Activated T-helper 1 cell treated with anti-CD3 and anti-CD28 coated beads, Interleukin-12 subunit alpha, Interleukin-12 subunit beta, Interleukin-2, Interleukin-4 antibody, amounts not matched to agents 30 ng/mL and 10 ng/mL and 1 ng/mL, durations not matched to agents 14 hours and 24 hours and 36 hours (primary cell): ENCODE measurements at regions not wholly inside any gene's neighbourhood (a gene's known extent, or its start where the extent isn't known, plus 50 kb on each side); places are given as distances from the start of the nearest gene placed in this dataset.

Source experiments
- DNase-seq: peaks from one replicate; pipeline ENCODE4 v3.0.0; 2021; ENCODE audit warnings: low spot score
- H3K27ac Mint-ChIP-seq: one replicate; pipeline ENCODE4 v1.8.0; 2021; ENCODE audit warnings: mild to moderate bottlenecking, mixed read lengths
- H3K27me3 Mint-ChIP-seq: one replicate; pipeline ENCODE4 v1.8.0; 2022; ENCODE audit warnings: mild to moderate bottlenecking, moderate library complexity, mixed read lengths; ENCODE audit not compliant: insufficient read depth
- H3K36me3 Mint-ChIP-seq: one replicate; pipeline ENCODE4 v1.8.0; 2021; ENCODE audit warnings: low read depth, mixed read lengths
- H3K4me1 Mint-ChIP-seq: one replicate; pipeline ENCODE4 v1.8.0; 2021; ENCODE audit warnings: low read depth, mixed read lengths
- H3K4me3 Mint-ChIP-seq: one replicate; pipeline ENCODE4 v1.8.0; 2021; ENCODE audit warnings: mild to moderate bottlenecking, moderate library complexity, mixed read lengths
- H3K9me3 Mint-ChIP-seq: one replicate; pipeline ENCODE4 v1.8.0; 2021; ENCODE audit warnings: mixed read lengths
- intact Hi-C: fragments of 100-400 bp; cut with micrococcal nuclease; formaldehyde crosslinking; loops from one replicate; pipeline ENCODE4 v1.15.1; 2024

GRCh38 chr10:3272300-3272699, 99.7 kb upstream of the PITRM1 start:
- no peaks in the 10 kb centered on the region for H3K4me1 Mint-ChIP-seq
- H3K4me3 Mint-ChIP-seq = no peak overlapping the region
- no peaks in the 10 kb centered on the region for H3K36me3 Mint-ChIP-seq
- H3K27ac Mint-ChIP-seq = no peak overlapping the region
- no peaks in the 10 kb centered on the region for H3K9me3 Mint-ChIP-seq
- no peak for DNase-seq
- intact Hi-C loops = no loop called here
- H3K27me3 Mint-ChIP-seq = peaks cover 13% of the 10 kb centered on the region

DNA sequence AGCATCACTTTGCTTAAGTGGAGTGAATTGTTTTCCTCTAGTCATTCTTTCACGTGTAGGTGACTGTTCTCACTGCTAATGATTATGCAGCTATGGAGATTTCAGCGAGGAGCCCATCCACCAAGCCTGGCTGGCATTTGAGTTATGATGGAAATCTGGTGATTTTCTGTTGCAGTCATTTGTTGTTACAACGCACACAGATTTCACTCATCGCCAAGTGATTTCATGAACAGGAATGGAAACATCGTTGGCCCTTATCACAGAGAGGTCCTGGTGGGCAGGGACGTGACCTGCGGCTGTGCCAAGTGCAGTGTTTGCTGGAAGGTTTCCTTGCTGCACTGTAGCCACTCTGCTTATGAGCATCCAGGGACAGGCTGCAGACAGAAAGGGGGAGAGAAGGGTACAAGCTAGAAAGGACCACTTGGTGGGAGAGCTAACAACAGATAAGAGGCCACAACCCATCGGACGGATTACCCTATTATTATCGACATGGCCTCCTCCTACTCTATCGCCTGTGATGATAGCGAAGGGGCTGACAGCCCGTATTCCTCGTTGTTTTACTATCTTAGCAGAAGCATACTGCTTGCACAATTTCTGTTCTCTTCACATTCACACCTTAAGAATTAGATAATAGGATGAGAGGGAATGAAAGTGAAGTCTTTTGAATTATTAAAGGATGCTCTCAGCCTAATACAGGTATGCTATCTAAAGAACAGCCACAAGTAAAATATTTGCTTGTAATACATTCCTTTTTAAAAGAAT, 99.0 kb upstream of the PITRM1 start:
- intact Hi-C loops = no loop called here
- no peak overlapping the region for H3K4me3 Mint-ChIP-seq
- no peaks in the 10 kb centered on the region for H3K9me3 Mint-ChIP-seq
- DNase-seq = no peak
- H3K36me3 Mint-ChIP-seq = no peaks in the 10 kb centered on the region
- peaks cover 10% of the 10 kb centered on the region for H3K27me3 Mint-ChIP-seq
- no peak overlapping the region for H3K27ac Mint-ChIP-seq
- H3K4me1 Mint-ChIP-seq = no peaks in the 10 kb centered on the region

- no peak overlapping the region for H3K4me3 Mint-ChIP-seq
- no peak for DNase-seq
- no peaks in the 10 kb centered on the region for H3K4me1 Mint-ChIP-seq
- H3K27me3 Mint-ChIP-seq = peaks cover 11% of the 10 kb centered on the region
- no peaks in the 10 kb centered on the region for H3K36me3 Mint-ChIP-seq
- no peak overlapping the region for H3K27ac Mint-ChIP-seq
- intact Hi-C loops = no loop called here
- H3K9me3 Mint-ChIP-seq = no peaks in the 10 kb centered on the region
Observed at GRCh38 chr10:3270577-3271316, 98.2 kb upstream of the PITRM1 start.

DNA sequence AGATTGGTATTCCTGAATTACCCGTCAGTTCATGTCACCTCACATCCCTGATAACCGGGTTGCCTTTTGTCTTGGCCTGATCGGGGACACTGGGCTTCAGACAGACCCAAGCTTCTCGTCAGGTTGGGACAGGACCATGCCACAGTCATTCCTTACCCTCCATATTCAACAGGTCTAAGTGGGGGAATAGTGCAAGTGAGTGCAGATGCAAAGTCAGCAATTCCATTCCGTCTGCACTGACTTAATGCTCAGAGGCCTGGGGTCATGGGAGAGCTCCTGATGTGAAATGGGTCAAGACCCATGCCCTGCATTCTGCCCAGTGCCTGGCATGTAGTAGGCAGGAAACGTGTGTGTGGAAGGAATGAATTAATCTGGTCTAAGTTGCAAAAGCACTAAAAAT, 95.4 kb upstream of the PITRM1 start:
- peaks cover 13% of the 10 kb centered on the region for H3K27me3 Mint-ChIP-seq
- DNase-seq = no peak
- H3K27ac Mint-ChIP-seq = no peak overlapping the region
- intact Hi-C loops = no loop called here
- H3K9me3 Mint-ChIP-seq = no peaks in the 10 kb centered on the region
- H3K4me3 Mint-ChIP-seq = no peak overlapping the region
- H3K36me3 Mint-ChIP-seq = no peaks in the 10 kb centered on the region
- no peaks in the 10 kb centered on the region for H3K4me1 Mint-ChIP-seq

DNA sequence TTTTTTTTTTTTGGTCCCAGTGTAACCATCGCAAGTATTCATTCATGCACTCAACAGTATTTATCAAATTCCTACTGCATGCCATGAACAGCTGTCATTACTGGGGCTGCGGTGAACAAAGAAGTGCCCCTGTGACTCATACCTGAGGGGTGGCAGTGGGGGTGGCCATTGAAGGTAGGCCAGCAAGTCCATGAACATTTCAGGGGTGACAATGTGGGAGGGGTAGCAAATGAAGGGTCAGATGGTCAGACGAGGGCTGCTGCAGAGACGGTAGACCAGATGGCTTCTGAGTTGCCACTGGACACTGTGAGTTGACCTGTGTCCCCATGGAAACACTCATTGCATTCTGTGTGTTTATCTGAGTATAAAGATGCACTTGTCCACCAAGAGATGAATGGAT, 92.5 kb upstream of the PITRM1 start:
- H3K27me3 Mint-ChIP-seq = peaks cover 17% of the 10 kb centered on the region
- no peak for DNase-seq
- no peak overlapping the region for H3K4me3 Mint-ChIP-seq
- intact Hi-C loops = no loop called here
- H3K36me3 Mint-ChIP-seq = no peaks in the 10 kb centered on the region
- no peaks in the 10 kb centered on the region for H3K4me1 Mint-ChIP-seq
- no peaks in the 10 kb centered on the region for H3K9me3 Mint-ChIP-seq
- no peak overlapping the region for H3K27ac Mint-ChIP-seq

GRCh38 chr10:3264161-3264761, 91.7 kb upstream of the PITRM1 start:
- Mint-ChIP-seq H3K9me3 (no peaks in the 10 kb centered on the region), H3K27me3 (peaks cover 20% of the 10 kb centered on the region), H3K4me3 (no peak overlapping the region), H3K4me1 (no peaks in the 10 kb centered on the region), H3K36me3 (no peaks in the 10 kb centered on the region), H3K27ac (no peak overlapping the region)
- intact Hi-C loops = no loop called here
- DNase-seq = no peak

DNA sequence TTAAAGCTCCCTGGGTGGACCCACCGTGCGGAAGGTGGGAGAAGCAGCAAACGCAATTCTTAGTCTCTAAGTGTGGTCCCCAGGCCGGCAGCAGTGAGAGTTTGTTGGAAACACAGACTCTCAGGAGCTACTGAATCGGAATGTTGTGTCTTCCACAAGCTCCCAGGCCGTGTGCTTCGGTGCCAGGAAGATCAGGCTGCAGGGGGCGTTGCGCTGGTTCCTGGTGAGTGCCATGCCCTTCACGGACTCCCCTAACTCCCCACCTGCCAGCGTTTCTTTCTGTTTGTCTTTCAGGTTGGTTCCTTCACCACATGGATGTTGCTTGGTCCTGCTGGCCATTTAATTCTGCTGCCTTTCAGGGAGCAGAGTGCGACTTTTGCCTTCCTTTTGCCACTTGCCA, 91.2 kb upstream of the PITRM1 start:
- intact Hi-C loops = no loop called here
- H3K36me3 Mint-ChIP-seq = no peaks in the 10 kb centered on the region
- H3K9me3 Mint-ChIP-seq = no peaks in the 10 kb centered on the region
- peaks cover 20% of the 10 kb centered on the region for H3K27me3 Mint-ChIP-seq
- H3K4me1 Mint-ChIP-seq = no peaks in the 10 kb centered on the region
- no peak for DNase-seq
- no peak overlapping the region for H3K27ac Mint-ChIP-seq
- no peak overlapping the region for H3K4me3 Mint-ChIP-seq

DNA sequence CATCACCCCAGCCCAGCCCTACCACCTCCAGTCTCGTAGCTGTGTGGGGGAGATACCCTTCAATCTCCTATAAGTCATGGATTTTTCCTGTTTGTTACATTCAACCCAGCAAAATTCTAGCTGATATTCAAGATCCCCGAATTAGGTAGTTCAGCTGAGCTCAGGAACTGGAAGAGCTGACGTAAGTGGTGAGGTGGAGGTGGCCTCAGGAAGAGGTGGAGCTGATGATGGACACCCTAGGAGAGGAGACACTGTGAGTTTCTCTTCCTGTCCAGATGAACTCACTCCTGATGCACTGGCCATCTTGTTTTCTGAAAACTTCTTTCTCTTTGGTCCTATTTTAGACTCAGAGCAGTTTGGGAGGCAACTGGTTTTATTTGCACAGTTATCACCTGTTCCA, 90.5 kb upstream of the PITRM1 start:
- intact Hi-C loops = no loop called here
- H3K27ac Mint-ChIP-seq = no peak overlapping the region
- H3K27me3 Mint-ChIP-seq = peaks cover 23% of the 10 kb centered on the region
- H3K9me3 Mint-ChIP-seq = no peaks in the 10 kb centered on the region
- H3K4me1 Mint-ChIP-seq = no peaks in the 10 kb centered on the region
- no peak for DNase-seq
- no peak overlapping the region for H3K4me3 Mint-ChIP-seq
- no peaks in the 10 kb centered on the region for H3K36me3 Mint-ChIP-seq

DNA sequence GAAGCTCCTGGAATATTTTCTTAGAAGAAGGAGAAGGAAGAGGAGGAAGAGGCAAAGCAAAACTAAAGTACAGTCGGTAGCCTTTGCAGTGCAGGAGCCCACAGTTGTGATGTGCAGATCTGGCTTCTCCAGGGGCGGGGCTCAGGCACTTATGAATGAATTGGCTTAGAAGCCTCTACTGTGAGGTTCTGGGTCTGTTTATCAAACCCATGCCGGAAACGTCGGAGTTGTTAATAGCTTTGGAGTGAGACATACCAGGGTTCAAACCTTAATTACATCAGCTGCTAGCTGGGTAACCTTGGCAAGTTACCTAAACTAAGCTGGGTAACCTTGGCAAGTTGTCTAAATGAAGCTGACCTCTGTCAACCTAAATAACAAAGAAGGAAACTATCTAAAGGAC, 89.3 kb upstream of the PITRM1 start:
- Mint-ChIP-seq H3K4me3 (no peak overlapping the region), H3K36me3 (no peaks in the 10 kb centered on the region), H3K9me3 (no peaks in the 10 kb centered on the region), H3K27ac (no peak overlapping the region), H3K4me1 (no peaks in the 10 kb centered on the region), H3K27me3 (peaks cover 27% of the 10 kb centered on the region)
- DNase-seq = no peak
- intact Hi-C loops = no loop called here

DNA sequence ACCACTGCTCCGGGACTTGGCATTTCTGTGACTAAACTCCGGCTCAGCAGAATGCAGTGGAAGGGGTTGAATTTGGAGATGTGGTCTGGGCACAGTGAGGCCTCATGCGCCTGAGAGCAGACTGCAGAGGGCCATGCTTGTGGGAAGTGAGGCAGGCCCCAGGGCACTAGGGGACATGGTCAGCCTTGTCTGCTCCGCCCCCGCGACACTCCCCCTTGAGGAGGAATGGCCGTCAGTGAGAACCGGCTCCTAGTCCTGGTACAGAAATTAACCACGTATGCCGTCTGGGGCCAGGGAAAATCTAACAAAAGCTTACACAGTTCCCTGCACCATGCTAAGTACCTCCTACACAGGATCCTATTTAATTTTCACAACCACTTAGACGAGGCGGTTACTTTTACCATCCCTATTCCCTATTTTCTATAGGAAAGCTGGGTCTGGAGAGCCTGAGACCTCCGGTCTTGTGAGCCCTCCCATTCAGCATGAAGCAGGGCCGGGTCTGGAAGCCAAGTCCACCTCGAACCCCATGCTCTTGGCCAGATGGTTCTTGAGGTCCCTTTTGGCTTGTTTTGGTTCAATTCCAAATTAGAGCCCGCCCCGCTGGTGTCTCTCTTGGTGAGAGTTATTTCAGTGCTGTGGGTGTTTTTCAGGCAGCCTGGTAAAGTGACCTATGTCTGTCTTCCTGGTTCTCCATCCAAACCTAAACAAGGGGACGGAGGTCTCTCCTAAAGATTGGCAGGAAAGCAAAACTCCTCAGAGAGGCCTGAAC, 87.7 kb upstream of the PITRM1 start:
- Mint-ChIP-seq H3K4me3 (no peak overlapping the region), H3K36me3 (no peaks in the 10 kb centered on the region), H3K9me3 (no peaks in the 10 kb centered on the region), H3K27ac (no peak overlapping the region), H3K4me1 (no peaks in the 10 kb centered on the region), H3K27me3 (peaks cover 30% of the 10 kb centered on the region)
- intact Hi-C loops = no loop called here
- no peak for DNase-seq

DNA sequence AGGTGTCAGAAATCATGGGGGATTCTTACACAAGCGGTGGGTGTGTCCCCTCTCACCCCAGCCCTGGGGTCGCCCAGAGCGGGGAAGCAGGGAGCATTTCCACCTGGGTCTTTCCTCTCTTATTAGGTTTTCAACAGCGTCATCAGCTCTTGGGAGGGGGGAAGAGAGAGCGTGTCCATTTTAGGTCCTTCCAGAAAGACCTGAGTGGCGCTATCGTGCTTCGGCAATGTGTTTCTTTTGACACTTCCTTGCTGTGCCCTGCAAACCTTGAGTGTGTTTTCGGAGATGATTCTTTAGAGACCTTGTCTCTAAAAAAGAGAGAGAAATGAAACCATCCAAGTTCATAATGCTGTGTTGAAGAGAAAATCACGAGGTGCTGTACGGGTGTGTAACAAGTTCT, 86.9 kb upstream of the PITRM1 start:
- no peaks in the 10 kb centered on the region for H3K4me1 Mint-ChIP-seq
- peaks cover 34% of the 10 kb centered on the region for H3K27me3 Mint-ChIP-seq
- H3K9me3 Mint-ChIP-seq = no peaks in the 10 kb centered on the region
- intact Hi-C loops = no loop called here
- no peaks in the 10 kb centered on the region for H3K36me3 Mint-ChIP-seq
- H3K4me3 Mint-ChIP-seq = no peak overlapping the region
- H3K27ac Mint-ChIP-seq = no peak overlapping the region
- DNase-seq = no peak

- intact Hi-C loops = no loop called here
- Mint-ChIP-seq H3K36me3 (no peaks in the 10 kb centered on the region), H3K4me3 (no peak overlapping the region), H3K27ac (no peak overlapping the region), H3K4me1 (no peaks in the 10 kb centered on the region), H3K9me3 (no peaks in the 10 kb centered on the region), H3K27me3 (peaks cover 40% of the 10 kb centered on the region)
- no peak for DNase-seq
Observed at GRCh38 chr10:3258394-3258793, 85.8 kb upstream of the PITRM1 start.

DNA sequence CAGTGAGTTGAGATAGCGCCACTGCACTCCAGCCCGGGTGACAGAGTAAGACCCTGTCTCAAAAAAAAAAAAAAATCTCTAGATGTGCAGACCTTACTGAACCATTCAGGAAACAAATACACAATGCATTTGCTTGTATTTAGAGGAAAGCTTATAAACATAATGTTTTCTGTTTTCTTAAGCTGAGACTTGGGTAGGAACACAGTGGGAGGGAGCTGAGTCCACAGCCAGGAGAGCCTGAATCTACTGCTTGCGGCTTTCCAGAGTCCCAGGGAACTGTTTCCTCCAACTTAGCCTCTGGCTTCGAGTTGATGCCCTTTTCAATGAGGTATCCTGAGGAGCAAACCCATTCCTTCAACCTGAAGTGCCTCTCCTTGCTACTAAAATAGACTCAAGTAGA, 83.0 kb upstream of the PITRM1 start:
- Mint-ChIP-seq H3K27ac (no peak overlapping the region), H3K4me3 (no peak overlapping the region), H3K27me3 (peaks cover 44% of the 10 kb centered on the region), H3K9me3 (no peaks in the 10 kb centered on the region), H3K36me3 (no peaks in the 10 kb centered on the region), H3K4me1 (no peaks in the 10 kb centered on the region)
- intact Hi-C loops = no loop called here
- DNase-seq = no peak
